ENCODE measurements at regions not wholly inside any gene's neighbourhood (a gene's known extent, or its start where the extent isn't known, plus 50 kb on each side); places are given as distances from the start of the nearest gene placed in this dataset.

DNA sequence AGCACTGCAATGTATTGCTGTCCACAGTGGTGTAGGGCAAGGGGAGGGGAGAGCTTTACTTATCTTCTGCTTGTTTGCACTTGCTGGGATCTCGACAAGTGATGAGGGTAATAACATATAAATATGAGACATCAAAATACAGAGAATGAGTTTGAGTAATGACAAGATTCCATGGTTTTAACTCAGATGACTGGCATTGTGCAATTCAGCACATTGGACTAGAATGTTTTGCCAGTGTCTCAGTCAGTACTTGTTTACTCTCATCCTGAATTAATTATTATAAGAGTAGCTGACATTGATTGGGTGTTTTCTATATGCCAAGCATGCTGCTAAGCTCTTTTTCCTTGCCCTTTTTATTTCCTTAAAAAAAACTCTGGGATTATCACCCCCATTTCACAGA lies 306.7 kb upstream of the MMADHC start:
- Histone ChIP-seq H3F3A (ENCODE audit: insufficient read depth, low read length) (no peaks in the 10 kb centered on the region), H3K27ac (ENCODE audit: low read depth, low read length, poor library complexity, severe bottlenecking) (no peak overlapping the region), H3K4me1 (ENCODE audit: insufficient read depth, low read length, severe bottlenecking) (no peaks in the 10 kb centered on the region), H3K9ac (ENCODE audit: low read length) (no peak overlapping the region), H3K9me2 (ENCODE audit: low read depth, low read length) (no peaks in the 10 kb centered on the region), H3K36me3 (ENCODE audit: insufficient read depth, low read length) (no peaks in the 10 kb centered on the region), H3K79me2 (ENCODE audit: insufficient read depth, low read length) (no peaks in the 10 kb centered on the region), H4K20me1 (ENCODE audit: insufficient read depth, low read length) (no peaks in the 10 kb centered on the region), H3K9me3 (ENCODE audit: low read length) (no peaks in the 10 kb centered on the region), H3K27me3 (ENCODE audit: insufficient read depth, low read length) (no peaks in the 10 kb centered on the region), H2AFZ (ENCODE audit: low read length) (no peak overlapping the region), H3K4me2 (ENCODE audit: low read length) (no peak overlapping the region), H3K4me3 (ENCODE audit: low read depth, low read length, poor library complexity, severe bottlenecking) (no peak overlapping the region)
- TF ChIP-seq, protein P1, sequence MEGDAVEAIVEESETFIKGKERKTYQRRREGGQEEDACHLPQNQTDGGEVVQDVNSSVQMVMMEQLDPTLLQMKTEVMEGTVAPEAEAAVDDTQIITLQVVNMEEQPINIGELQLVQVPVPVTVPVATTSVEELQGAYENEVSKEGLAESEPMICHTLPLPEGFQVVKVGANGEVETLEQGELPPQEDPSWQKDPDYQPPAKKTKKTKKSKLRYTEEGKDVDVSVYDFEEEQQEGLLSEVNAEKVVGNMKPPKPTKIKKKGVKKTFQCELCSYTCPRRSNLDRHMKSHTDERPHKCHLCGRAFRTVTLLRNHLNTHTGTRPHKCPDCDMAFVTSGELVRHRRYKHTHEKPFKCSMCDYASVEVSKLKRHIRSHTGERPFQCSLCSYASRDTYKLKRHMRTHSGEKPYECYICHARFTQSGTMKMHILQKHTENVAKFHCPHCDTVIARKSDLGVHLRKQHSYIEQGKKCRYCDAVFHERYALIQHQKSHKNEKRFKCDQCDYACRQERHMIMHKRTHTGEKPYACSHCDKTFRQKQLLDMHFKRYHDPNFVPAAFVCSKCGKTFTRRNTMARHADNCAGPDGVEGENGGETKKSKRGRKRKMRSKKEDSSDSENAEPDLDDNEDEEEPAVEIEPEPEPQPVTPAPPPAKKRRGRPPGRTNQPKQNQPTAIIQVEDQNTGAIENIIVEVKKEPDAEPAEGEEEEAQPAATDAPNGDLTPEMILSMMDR (IDR thresholded peaks at IDR 0.05; ENCODE audit: low read length), result no peak
- no peak for TF ChIP-seq EZH2 (IDR thresholded peaks at IDR 0.05; ENCODE audit: borderline replicate concordance, low read length)

DNA sequence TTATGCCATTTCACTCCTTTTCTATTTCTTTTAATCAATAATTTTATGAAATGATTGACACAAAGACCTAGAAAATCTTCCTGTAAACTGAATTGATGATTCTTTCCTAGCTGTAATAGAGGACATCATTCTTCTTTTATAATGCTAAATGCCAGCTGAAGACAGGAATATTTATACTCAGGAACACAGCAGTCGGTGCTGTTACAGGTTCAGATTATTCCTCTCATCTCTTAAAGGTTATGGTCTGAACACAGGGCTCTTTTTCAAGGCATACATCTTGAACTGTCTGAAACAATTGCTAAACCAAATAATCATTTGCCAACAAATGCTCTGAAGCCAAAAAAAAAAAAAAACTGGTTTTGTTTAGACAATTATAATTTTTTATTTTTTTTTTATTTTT lies 305.0 kb upstream of the MMADHC start:
- H3K27ac ChIP-seq (ENCODE audit: low read depth, low read length, poor library complexity, severe bottlenecking), result no peak overlapping the region
- no peaks in the 10 kb centered on the region for H3K36me3 ChIP-seq (ENCODE audit: insufficient read depth, low read length)
- H3F3A ChIP-seq (ENCODE audit: insufficient read depth, low read length), result no peaks in the 10 kb centered on the region
- H3K4me1 ChIP-seq (ENCODE audit: insufficient read depth, low read length, severe bottlenecking), result no peaks in the 10 kb centered on the region
- H3K9me2 ChIP-seq (ENCODE audit: low read depth, low read length), result no peaks in the 10 kb centered on the region
- H3K4me2 ChIP-seq (ENCODE audit: low read length), result no peak overlapping the region
- no peaks in the 10 kb centered on the region for H3K79me2 ChIP-seq (ENCODE audit: insufficient read depth, low read length)
- H3K9ac ChIP-seq (ENCODE audit: low read length), result no peak overlapping the region
- H2AFZ ChIP-seq (ENCODE audit: low read length), result no peak overlapping the region
- no peaks in the 10 kb centered on the region for H3K27me3 ChIP-seq (ENCODE audit: insufficient read depth, low read length)
- no peaks in the 10 kb centered on the region for H4K20me1 ChIP-seq (ENCODE audit: insufficient read depth, low read length)
- no peaks in the 10 kb centered on the region for H3K9me3 ChIP-seq (ENCODE audit: low read length)
- TF ChIP-seq, protein P1 (IDR thresholded peaks at IDR 0.05; ENCODE audit: low read length), result no peak
- no peak for TF ChIP-seq EZH2 (IDR thresholded peaks at IDR 0.05; ENCODE audit: borderline replicate concordance, low read length)
- H3K4me3 ChIP-seq (ENCODE audit: low read depth, low read length, poor library complexity, severe bottlenecking), result no peak overlapping the region

DNA sequence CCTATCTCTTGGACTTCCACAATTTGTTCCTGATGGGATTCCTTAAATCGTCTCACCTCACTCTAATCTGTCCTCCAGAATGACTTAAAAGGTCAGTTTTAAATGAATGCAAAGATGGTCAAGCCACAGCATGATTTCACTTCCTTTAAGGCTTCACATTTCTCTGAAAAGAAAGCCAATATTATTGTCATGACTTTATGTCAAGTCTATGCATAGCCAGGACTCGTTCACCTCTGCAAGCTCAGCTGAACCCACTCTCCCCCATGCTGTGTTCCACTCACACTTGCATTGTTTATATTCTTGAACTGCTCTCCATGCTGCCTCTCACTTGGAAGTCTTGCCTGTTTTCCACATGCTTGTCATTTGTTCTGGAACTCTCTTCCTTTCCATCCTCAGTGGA lies 298.4 kb upstream of the MMADHC start:
- no peak overlapping the region for H3K4me2 ChIP-seq (ENCODE audit: low read length)
- H3K27ac ChIP-seq (ENCODE audit: low read depth, low read length, poor library complexity, severe bottlenecking), result no peak overlapping the region
- no peaks in the 10 kb centered on the region for H3K79me2 ChIP-seq (ENCODE audit: insufficient read depth, low read length)
- no peaks in the 10 kb centered on the region for H3F3A ChIP-seq (ENCODE audit: insufficient read depth, low read length)
- TF ChIP-seq, protein P1 (IDR thresholded peaks at IDR 0.05; ENCODE audit: low read length), result no peak
- TF ChIP-seq EZH2 (IDR thresholded peaks at IDR 0.05; ENCODE audit: borderline replicate concordance, low read length), result no peak
- no peak overlapping the region for H3K4me3 ChIP-seq (ENCODE audit: low read depth, low read length, poor library complexity, severe bottlenecking)
- H3K9ac ChIP-seq (ENCODE audit: low read length), result no peak overlapping the region
- no peaks in the 10 kb centered on the region for H3K27me3 ChIP-seq (ENCODE audit: insufficient read depth, low read length)
- no peaks in the 10 kb centered on the region for H3K36me3 ChIP-seq (ENCODE audit: insufficient read depth, low read length)
- no peaks in the 10 kb centered on the region for H3K9me2 ChIP-seq (ENCODE audit: low read depth, low read length)
- H4K20me1 ChIP-seq (ENCODE audit: insufficient read depth, low read length), result no peaks in the 10 kb centered on the region
- no peak overlapping the region for H2AFZ ChIP-seq (ENCODE audit: low read length)
- H3K9me3 ChIP-seq (ENCODE audit: low read length), result no peaks in the 10 kb centered on the region
- H3K4me1 ChIP-seq (ENCODE audit: insufficient read depth, low read length, severe bottlenecking), result no peaks in the 10 kb centered on the region
